Right lobe of liver (tissue), 6 donors: ENCODE measurements at regions not wholly inside any gene's neighbourhood (a gene's known extent, or its start where the extent isn't known, plus 50 kb on each side); places are given as distances from the start of the nearest gene placed in this dataset.
A peak's percentile ranks its signal among the peaks of the same experiment; 100 is the strongest.

Source experiments
- ATAC-seq, 4 donors: fragments of 200-7000 bp; cut with Tn5 transposase; one replicate each; pipeline ENCODE4 v1.9.1; 2020; ENCODE audit warnings: mild to moderate bottlenecking in 4 of 4, moderate library complexity in 4 of 4
- DNase-seq, 3 donors: peaks; one replicate each; pipeline ENCODE4 v3.0.0-alpha.2; 2020
- H3K27ac ChIP-seq, 3 donors: fragments of 200-600 bp; one replicate each; pipeline ENCODE4 v1.8.0; 2022
- H3K27me3 ChIP-seq, 2 donors: fragments of 200-600 bp; one replicate each; pipeline ENCODE4 v1.8.0; 2022
- H3K36me3 ChIP-seq, 4 donors: fragments of 200-600 bp; sonication (generic) in 1 of 4; one replicate each; pipeline versions ENCODE4 v1.5.1 to v1.8.0; 2017 to 2022; ENCODE audit warnings: control low read depth in 1 of 4
- H3K4me1 ChIP-seq, 4 donors: fragments of 200-600 bp; sonication (generic) in 1 of 4; one replicate each; pipeline versions ENCODE4 v1.5.1 to v1.8.0; 2017 to 2022; ENCODE audit warnings: control low read depth in 1 of 4
- H3K4me3 ChIP-seq, 3 donors: fragments of 200-600 bp; one replicate each; pipeline ENCODE4 v1.8.0; 2022
- H3K9me3 ChIP-seq, 4 donors: fragments of 200-600 bp; sonication (generic) in 1 of 4; one replicate each; pipeline versions ENCODE4 v1.5.1 to v1.8.0; 2017 to 2022; ENCODE audit warnings: control low read depth in 1 of 4
- POLR2A ChIP-seq: fragments of 450-650 bp; IDR thresholded peaks from one replicate; pipeline ENCODE4 v1.6.1; 2017; ENCODE audit warnings: antibody characterized with exemption, mild to moderate bottlenecking
- WGBS: methylation state at CpG from one replicate; pipeline ENCODE4 v1.1.6; 2018; ENCODE audit warnings: low coverage, low lambda C conversion rate; ENCODE audit not compliant: insufficient coverage; ENCODE audit errors: missing lambda C conversion rate; 5-methylcytosine and 5-hydroxymethylcytosine counted together
- intact Hi-C, 2 donors: fragments of 100-400 bp; cut with DNase I; formaldehyde crosslinking; loops; one replicate each; pipeline versions ENCODE4 v1.11.2 to v1.14.1; 2022
- TF ChIP-seq, protein P1 (sequence below), 4 donors: fragments of 200-600 bp in 3 of 4; fragments of 450-650 bp in 1 of 4; IDR thresholded peaks; one replicate each; pipeline versions ENCODE4 v1.5.1 to v1.8.0; 2016 to 2022; ENCODE audit warnings: antibody characterized with exemption in 4 of 4, mild to moderate bottlenecking in 2 of 4
- donor health status: DM: no; HTN: yes; CAD: no.
- donor health status: DM: no; HTN: no; CAD: no.
- donor health status: DM: no; HTN: no; CAD: no.
- donor health status: DM: no; HTN: yes; CAD: no.
- donor health status: DM: no; HTN: yes; CAD: no.

DNA sequence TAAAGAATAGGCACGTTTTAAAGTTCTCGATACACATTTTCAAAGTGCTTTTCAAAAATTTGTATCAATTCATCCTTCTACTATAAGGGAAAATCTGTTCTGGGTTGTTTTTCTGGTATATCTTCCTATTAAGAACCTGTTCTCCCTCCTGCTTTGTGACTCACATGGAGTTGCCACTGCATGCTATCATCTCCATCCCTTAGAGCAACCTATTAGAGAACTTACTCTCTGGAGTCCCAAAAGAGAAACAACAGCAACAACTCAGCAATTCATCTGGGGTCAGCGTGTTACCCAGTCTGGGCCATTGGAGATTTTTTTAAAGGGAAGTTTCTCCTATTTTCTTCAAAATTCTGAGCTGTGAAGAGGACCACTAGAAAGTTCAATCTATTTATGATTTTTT lies 227.4 kb downstream of the HLX start:
- no peak overlapping the region for H3K27ac ChIP-seq
- ATAC-seq (no peak), DNase-seq (no peak)
- no peaks in the 10 kb centered on the region for H3K4me1 ChIP-seq
- intact Hi-C loops = no loop called here
- WGBS = 56% methylated on average over 3 of the region's 3 CpGs
- H3K4me3 ChIP-seq = no peak overlapping the region
- no peaks in the 10 kb centered on the region for H3K27me3 ChIP-seq
- H3K9me3 ChIP-seq = no peaks in the 10 kb centered on the region
- no peaks in the 10 kb centered on the region for H3K36me3 ChIP-seq
- TF ChIP-seq POLR2A = no peak
- TF ChIP-seq, protein P1, sequence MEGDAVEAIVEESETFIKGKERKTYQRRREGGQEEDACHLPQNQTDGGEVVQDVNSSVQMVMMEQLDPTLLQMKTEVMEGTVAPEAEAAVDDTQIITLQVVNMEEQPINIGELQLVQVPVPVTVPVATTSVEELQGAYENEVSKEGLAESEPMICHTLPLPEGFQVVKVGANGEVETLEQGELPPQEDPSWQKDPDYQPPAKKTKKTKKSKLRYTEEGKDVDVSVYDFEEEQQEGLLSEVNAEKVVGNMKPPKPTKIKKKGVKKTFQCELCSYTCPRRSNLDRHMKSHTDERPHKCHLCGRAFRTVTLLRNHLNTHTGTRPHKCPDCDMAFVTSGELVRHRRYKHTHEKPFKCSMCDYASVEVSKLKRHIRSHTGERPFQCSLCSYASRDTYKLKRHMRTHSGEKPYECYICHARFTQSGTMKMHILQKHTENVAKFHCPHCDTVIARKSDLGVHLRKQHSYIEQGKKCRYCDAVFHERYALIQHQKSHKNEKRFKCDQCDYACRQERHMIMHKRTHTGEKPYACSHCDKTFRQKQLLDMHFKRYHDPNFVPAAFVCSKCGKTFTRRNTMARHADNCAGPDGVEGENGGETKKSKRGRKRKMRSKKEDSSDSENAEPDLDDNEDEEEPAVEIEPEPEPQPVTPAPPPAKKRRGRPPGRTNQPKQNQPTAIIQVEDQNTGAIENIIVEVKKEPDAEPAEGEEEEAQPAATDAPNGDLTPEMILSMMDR (IDR thresholded peaks at IDR 0.05) = no peak

DNA sequence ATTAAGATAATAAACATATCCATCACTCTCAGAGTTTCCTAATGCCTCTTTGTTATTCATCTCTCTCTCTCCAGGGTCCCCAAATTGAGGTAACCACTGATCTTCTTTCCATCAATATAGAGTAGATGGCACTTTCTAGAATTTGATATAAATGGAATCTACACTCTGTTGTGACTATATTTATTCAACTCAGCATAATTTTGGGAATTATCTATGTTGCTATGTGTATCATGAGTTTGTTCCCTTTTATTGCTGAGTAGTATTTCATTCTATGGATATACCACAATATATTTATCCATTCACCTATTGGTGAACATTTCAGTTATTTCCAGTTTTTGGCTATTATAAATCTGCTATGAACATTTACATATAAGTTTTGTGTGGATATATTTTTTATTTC lies 230.7 kb downstream of the HLX start:
- TF ChIP-seq, protein P1 (IDR thresholded peaks at IDR 0.05) = no peak
- no peak for TF ChIP-seq POLR2A
- Histone ChIP-seq H3K27me3 (no peaks in the 10 kb centered on the region), H3K9me3 (no peaks in the 10 kb centered on the region), H3K36me3 (no peaks in the 10 kb centered on the region), H3K4me3 (no peak overlapping the region), H3K27ac (no peak overlapping the region), H3K4me1 (no peaks in the 10 kb centered on the region)
- ATAC-seq (no peak), DNase-seq (no peak)
- intact Hi-C loops = no loop called here

DNA sequence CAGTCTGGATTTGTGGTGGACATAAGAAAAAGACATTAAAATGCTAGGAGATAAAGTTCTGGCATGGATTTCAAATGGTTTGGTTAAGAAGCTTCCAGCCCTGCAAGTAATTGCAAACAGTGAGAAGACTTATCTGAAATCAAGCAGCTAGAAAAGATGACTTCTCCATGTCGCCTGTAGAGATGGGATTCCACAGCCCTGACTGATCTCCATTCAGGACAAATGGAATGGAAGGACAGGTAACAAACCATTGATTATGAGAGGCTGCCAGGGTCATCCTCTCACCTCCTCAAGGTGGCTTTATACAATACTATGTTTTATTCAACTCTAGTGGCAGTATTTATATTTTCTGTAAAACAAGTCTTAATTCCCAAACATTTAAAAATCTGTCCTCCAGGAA lies 237.9 kb downstream of the HLX start:
- H3K4me1 ChIP-seq = peaks cover 0 to 27% (median 16%) of the 10 kb centered on the region in 4 donors
- no peaks in the 10 kb centered on the region for H3K27me3 ChIP-seq
- ATAC-seq = peak; percentile 22 to 27 (median 23)
- WGBS = 50% methylated on average over 1 of the region's 1 CpG
- peak overlapping the region in 2 of 3 donors; percentile 14 to 43 for H3K27ac ChIP-seq
- H3K9me3 ChIP-seq = no peaks in the 10 kb centered on the region
- no peak for TF ChIP-seq POLR2A
- TF ChIP-seq, protein P1 (IDR thresholded peaks at IDR 0.05) = no peak
- H3K36me3 ChIP-seq = no peaks in the 10 kb centered on the region
- DNase-seq = no peak
- H3K4me3 ChIP-seq = no peak overlapping the region
- intact Hi-C loops = no loop called here

DNA sequence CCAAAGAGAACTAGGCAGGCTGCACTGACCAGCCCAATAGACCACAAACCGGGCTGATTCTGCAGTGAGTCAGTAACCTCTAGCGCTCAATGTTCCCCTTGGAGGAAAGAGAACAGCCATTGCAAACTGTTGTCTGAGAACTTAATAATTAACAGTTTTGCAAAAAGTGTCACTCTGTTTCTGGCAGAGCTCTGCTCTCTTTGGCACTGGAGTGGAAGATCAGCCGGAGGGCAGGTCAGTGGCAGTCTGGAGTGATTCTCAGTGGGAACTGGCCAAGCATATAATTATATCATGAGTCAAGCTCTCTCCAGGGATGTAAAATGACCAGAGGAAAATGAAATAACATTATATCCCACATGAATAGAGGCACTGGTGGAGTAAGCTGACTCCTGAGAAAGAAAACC lies 238.3 kb downstream of the HLX start:
- Histone ChIP-seq H3K9me3 (no peaks in the 10 kb centered on the region), H3K4me1 (peaks cover 0 to 27% (median 16%) of the 10 kb centered on the region in 4 donors), H3K36me3 (no peaks in the 10 kb centered on the region), H3K27me3 (no peaks in the 10 kb centered on the region), H3K27ac (peak overlapping the region; percentile 14 to 43 (median 39)), H3K4me3 (no peak overlapping the region)
- TF ChIP-seq POLR2A = no peak
- TF ChIP-seq, protein P1 (IDR thresholded peaks at IDR 0.05) = no peak
- DNase-seq (peak; percentile 58 to 83 (median 67)), ATAC-seq (peak; percentile 93 to 97 (median 95))
- WGBS = 9% methylated on average over 3 of the region's 3 CpGs
- intact Hi-C loops = no loop called here
